ENCODE measurements at regions not wholly inside any gene's neighbourhood (a gene's known extent, or its start where the extent isn't known, plus 50 kb on each side); places are given as distances from the start of the nearest gene placed in this dataset.

DNA sequence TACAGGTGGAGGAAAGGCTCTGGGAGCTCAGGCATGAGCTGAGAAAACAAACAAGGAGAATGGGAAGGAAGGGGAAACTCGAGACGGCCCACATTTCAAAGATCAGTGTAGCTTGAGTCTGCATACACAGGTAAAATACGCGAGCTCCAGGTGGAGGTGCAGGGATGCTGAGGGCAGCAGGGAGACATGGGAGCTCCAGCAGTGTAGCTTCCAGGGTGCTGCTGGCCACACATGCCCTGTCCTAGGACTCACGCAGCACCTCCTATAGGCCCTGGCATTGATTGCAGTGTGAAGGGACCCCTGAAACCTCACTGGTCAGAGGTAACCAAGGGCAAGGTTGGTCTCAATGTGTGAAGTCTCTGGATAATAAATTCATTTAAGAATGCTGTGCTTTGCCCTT lies 362.8 kb upstream of the HS6ST1 start:
- POLR2A ChIA-PET, result no interaction called here
- Histone ChIP-seq H3K36me3 (ENCODE audit: control insufficient read depth in 2 of 2, extremely low read depth in 1 of 2, insufficient read depth in 2 of 2, low read length in 2 of 2) (no peaks in the 10 kb centered on the region), H4K20me1 (replicated peaks; ENCODE audit: control insufficient read depth, extremely low read depth, insufficient read depth, low read length) (no peaks in the 10 kb centered on the region), H3K4me3 (replicated peaks in 1 of 3; ENCODE audit: insufficient read depth in 1 of 3, low read depth in 1 of 3, low read length in 3 of 3) (no peak overlapping the region), H3K79me2 (ENCODE audit: control insufficient read depth, insufficient read depth, low read length) (no peaks in the 10 kb centered on the region), H3K9me1 (replicated peaks; ENCODE audit: control insufficient read depth, extremely low read depth, insufficient read depth, low read length) (no peaks in the 10 kb centered on the region), H3K27ac (ENCODE audit: insufficient read depth, low read depth, low read length) (no peak overlapping the region), H3K9ac (replicated peaks; ENCODE audit: extremely low read depth, insufficient read depth, low read length) (no peak overlapping the region), H3K4me1 (ENCODE audit: control insufficient read depth, extremely low read depth, insufficient read depth, low read length) (no peaks in the 10 kb centered on the region), H3K9me3 (replicated peaks; ENCODE audit: control insufficient read depth, insufficient read depth, low read length) (no peaks in the 10 kb centered on the region), H3K27me3 (ENCODE audit: control insufficient read depth in 2 of 2, insufficient read depth in 2 of 2, low read length in 2 of 2) (no peaks in the 10 kb centered on the region), H2AFZ (ENCODE audit: low read depth, low read length) (no peak overlapping the region), H3K4me2 (ENCODE audit: insufficient read depth, low read length) (no peak overlapping the region)
- no peak for FAIRE-seq
- no peak for DNase-seq (ENCODE audit: low read depth, low spot score)
- BruUV-seq (replicated peaks), result no TSS peak
- dilution Hi-C loops (cut with MboI; ENCODE audit: extremely low pct_ligation_motif_present, low sequenced_read_pairs) (no loop called here), intact Hi-C loops (cut with micrococcal nuclease) (no loop called here)
- CTCF ChIA-PET, result no interaction called here
- TF ChIP-seq, protein P1, sequence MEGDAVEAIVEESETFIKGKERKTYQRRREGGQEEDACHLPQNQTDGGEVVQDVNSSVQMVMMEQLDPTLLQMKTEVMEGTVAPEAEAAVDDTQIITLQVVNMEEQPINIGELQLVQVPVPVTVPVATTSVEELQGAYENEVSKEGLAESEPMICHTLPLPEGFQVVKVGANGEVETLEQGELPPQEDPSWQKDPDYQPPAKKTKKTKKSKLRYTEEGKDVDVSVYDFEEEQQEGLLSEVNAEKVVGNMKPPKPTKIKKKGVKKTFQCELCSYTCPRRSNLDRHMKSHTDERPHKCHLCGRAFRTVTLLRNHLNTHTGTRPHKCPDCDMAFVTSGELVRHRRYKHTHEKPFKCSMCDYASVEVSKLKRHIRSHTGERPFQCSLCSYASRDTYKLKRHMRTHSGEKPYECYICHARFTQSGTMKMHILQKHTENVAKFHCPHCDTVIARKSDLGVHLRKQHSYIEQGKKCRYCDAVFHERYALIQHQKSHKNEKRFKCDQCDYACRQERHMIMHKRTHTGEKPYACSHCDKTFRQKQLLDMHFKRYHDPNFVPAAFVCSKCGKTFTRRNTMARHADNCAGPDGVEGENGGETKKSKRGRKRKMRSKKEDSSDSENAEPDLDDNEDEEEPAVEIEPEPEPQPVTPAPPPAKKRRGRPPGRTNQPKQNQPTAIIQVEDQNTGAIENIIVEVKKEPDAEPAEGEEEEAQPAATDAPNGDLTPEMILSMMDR (IDR thresholded peaks at IDR 0.05; ENCODE audit: extremely low read depth in 1 of 2, insufficient read depth in 1 of 2, low read depth in 1 of 2, low read length in 2 of 2), result no peak
- TF ChIP-seq, protein P2, sequence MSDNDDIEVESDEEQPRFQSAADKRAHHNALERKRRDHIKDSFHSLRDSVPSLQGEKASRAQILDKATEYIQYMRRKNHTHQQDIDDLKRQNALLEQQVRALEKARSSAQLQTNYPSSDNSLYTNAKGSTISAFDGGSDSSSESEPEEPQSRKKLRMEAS (IDR thresholded peaks at IDR 0.05; ENCODE audit: insufficient read depth, insufficient read length), result no peak
- no peak for TF ChIP-seq JUN (IDR thresholded peaks at IDR 0.05; ENCODE audit: borderline replicate concordance, insufficient read depth, insufficient read length, low read depth)
- no peak for TF ChIP-seq EZH2 (IDR thresholded peaks at IDR 0.05; ENCODE audit: borderline replicate concordance, low read depth, low read length, severe bottlenecking)
- TF ChIP-seq POLR2A (IDR thresholded peaks at IDR 0.05; ENCODE audit: low read depth, low read length), result no peak
- TF ChIP-seq POLR2AphosphoS5 (IDR thresholded peaks at IDR 0.05; ENCODE audit: insufficient read depth, low read depth, low read length), result no peak
- TF ChIP-seq GATA2 (IDR thresholded peaks at IDR 0.05; ENCODE audit: insufficient read depth, insufficient read length, low read depth, low read length), result no peak
- no peak for TF ChIP-seq MYC (IDR thresholded peaks at IDR 0.05; ENCODE audit: low read depth, low read length)
- no peak for TF ChIP-seq FOS (IDR thresholded peaks at IDR 0.05; ENCODE audit: borderline replicate concordance, insufficient read depth, low read length)
